ENCODE measurements at regions not wholly inside any gene's neighbourhood (a gene's known extent, or its start where the extent isn't known, plus 50 kb on each side); places are given as distances from the start of the nearest gene placed in this dataset.

- Histone ChIP-seq H3K4me3 (no peak overlapping the region), H3K27ac (no peak overlapping the region)
- TF ChIP-seq CTCF (IDR thresholded peaks at IDR 0.05) = no peak
- DNase-seq (ENCODE audit: low spot score) = no peak
Measured at GRCh38 chr5:92394936-92395335, 1011.8 kb upstream of the ARRDC3 start.

GRCh38 chr5:92390657-92391056 lies 1007.5 kb upstream of the ARRDC3 start:
- no peak overlapping the region for H3K4me3 ChIP-seq

GRCh38 chr5:92380069-92380770 lies 997.1 kb upstream of the ARRDC3 start:
- no peak for TF ChIP-seq CTCF (IDR thresholded peaks at IDR 0.05)
- no peak overlapping the region for H3K27ac ChIP-seq
- no peak overlapping the region for H3K4me3 ChIP-seq
- no peak for DNase-seq (ENCODE audit: low spot score)

More at GRCh38 chr5:92390657-92391056, 1007.5 kb upstream of the ARRDC3 start:
- H3K27ac ChIP-seq = no peak overlapping the region
- DNase-seq (ENCODE audit: low spot score) = no peak
- TF ChIP-seq CTCF (IDR thresholded peaks at IDR 0.05) = no peak

- no peak for DNase-seq (ENCODE audit: low spot score)
- Histone ChIP-seq H3K27ac (no peak overlapping the region), H3K4me3 (no peak overlapping the region)
- TF ChIP-seq CTCF (IDR thresholded peaks at IDR 0.05) = no peak
Measured at GRCh38 chr5:92378966-92379611, 996.0 kb upstream of the ARRDC3 start.

GRCh38 chr5:92374859-92375258 lies 991.7 kb upstream of the ARRDC3 start:
- no peak for TF ChIP-seq CTCF (IDR thresholded peaks at IDR 0.05)
- Histone ChIP-seq H3K27ac (no peak overlapping the region), H3K4me3 (no peak overlapping the region)
- DNase-seq (ENCODE audit: low spot score) = no peak

- TF ChIP-seq CTCF (IDR thresholded peaks at IDR 0.05) = no peak
- Histone ChIP-seq H3K27ac (no peak overlapping the region), H3K4me3 (no peak overlapping the region)
- no peak for DNase-seq (ENCODE audit: low spot score)
Measured at GRCh38 chr5:92372766-92373165, 989.6 kb upstream of the ARRDC3 start.

- DNase-seq (ENCODE audit: low spot score) = no peak
- TF ChIP-seq CTCF (IDR thresholded peaks at IDR 0.05) = no peak
Measured at GRCh38 chr5:92371889-92372235, 988.7 kb upstream of the ARRDC3 start.

More at GRCh38 chr5:92371889-92372235, 988.7 kb upstream of the ARRDC3 start:
- H3K27ac ChIP-seq = no peak overlapping the region
- no peak overlapping the region for H3K4me3 ChIP-seq
